ENCODE measurements at regions not wholly inside any gene's neighbourhood (a gene's known extent, or its start where the extent isn't known, plus 50 kb on each side); places are given as distances from the start of the nearest gene placed in this dataset.

DNA sequence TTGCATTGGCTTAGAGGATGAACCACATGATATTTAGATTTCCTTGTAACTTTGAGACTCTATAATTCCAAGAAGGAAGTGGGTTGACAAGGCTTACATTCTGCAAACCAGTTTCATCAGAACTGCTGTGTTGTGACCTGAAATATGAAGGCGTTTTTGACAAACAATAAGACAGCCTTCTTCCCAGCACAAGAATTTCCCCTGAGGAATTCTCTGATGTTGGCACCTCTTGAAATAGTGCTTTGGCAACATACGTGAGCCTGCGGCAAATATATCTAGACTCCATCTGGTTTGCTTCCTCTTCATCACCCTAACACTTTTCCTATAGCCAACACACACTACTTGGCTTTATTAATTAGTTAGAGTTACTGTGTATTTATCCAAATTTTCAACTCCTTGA, 585.5 kb upstream of the SOX9 start:
- POLR2A ChIA-PET (ENCODE audit: unreplicated experiment), result no interaction called here
- no peak overlapping the region for H3K4me2 ChIP-seq (ENCODE audit: low read length)

DNA sequence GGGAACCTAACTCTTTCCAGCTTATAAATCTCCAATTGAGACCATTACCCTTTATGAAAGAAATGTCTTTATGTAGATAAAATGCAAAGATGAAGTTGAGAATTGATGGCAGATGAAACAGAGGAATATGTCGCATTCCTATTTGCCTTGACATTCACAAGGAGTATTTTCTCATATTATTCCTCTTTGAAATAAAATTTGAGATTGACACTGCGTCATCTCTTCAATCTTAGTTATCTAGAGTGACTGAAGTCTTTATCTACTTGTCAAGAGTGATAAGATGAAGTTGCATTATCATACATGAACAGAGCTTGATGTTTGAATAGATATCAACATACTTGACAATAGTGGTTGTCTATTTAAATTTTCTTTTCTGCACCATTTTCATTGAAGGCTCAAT, 574.4 kb upstream of the SOX9 start:
- no peaks in the 10 kb centered on the region for H3K79me2 ChIP-seq (ENCODE audit: low read length)
- TF ChIP-seq EZH2phosphoT487 (IDR thresholded peaks at IDR 0.05; ENCODE audit: borderline replicate concordance, low read length), result no peak
- no peak for TF ChIP-seq EZH2 (IDR thresholded peaks at IDR 0.05; ENCODE audit: low read length, unreplicated experiment)
- TF ChIP-seq, protein P1, sequence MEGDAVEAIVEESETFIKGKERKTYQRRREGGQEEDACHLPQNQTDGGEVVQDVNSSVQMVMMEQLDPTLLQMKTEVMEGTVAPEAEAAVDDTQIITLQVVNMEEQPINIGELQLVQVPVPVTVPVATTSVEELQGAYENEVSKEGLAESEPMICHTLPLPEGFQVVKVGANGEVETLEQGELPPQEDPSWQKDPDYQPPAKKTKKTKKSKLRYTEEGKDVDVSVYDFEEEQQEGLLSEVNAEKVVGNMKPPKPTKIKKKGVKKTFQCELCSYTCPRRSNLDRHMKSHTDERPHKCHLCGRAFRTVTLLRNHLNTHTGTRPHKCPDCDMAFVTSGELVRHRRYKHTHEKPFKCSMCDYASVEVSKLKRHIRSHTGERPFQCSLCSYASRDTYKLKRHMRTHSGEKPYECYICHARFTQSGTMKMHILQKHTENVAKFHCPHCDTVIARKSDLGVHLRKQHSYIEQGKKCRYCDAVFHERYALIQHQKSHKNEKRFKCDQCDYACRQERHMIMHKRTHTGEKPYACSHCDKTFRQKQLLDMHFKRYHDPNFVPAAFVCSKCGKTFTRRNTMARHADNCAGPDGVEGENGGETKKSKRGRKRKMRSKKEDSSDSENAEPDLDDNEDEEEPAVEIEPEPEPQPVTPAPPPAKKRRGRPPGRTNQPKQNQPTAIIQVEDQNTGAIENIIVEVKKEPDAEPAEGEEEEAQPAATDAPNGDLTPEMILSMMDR (conservative IDR thresholded peaks at IDR 0.05; ENCODE audit: low read depth, low read length), result no peak
- H3K27me3 ChIP-seq (ENCODE audit: low read length), result no peaks in the 10 kb centered on the region
- intact Hi-C loops (cut with micrococcal nuclease), result no loop called here
- H3K27ac ChIP-seq (ENCODE audit: low read length), result no peak overlapping the region
- ChIA-PET CTCF (no interaction called here), POLR2A (ENCODE audit: unreplicated experiment) (no interaction called here)
- peaks cover 7% of the 10 kb centered on the region; the same call in 1 of the 2 replicates for H3K4me1 ChIP-seq (ENCODE audit: insufficient read depth, low read length)
- no peak overlapping the region for H3K4me2 ChIP-seq (ENCODE audit: low read length)
- DNase-seq, result no peak
- H3K9me2 ChIP-seq (replicated peaks; ENCODE audit: low read length), result no peaks in the 10 kb centered on the region
- no peak for ATAC-seq
- no peak overlapping the region for H3K9ac ChIP-seq (ENCODE audit: low read length)
- no peaks in the 10 kb centered on the region for H4K20me1 ChIP-seq (ENCODE audit: low read length)
- no peaks in the 10 kb centered on the region for H3K36me3 ChIP-seq (ENCODE audit: low read depth, low read length)
- H3K9me3 ChIP-seq (ENCODE audit: low read length), result no peaks in the 10 kb centered on the region
- no peak overlapping the region for H2AFZ ChIP-seq (ENCODE audit: low read length)
- no peak overlapping the region for H3K4me3 ChIP-seq (ENCODE audit: low read length)
- H3F3A ChIP-seq (ENCODE audit: low read length, unreplicated experiment), result no peaks in the 10 kb centered on the region
- BruUV-seq (replicated peaks), result no TSS peak

More for the DNA sequence above, 585.5 kb upstream of the SOX9 start:
- CTCF ChIA-PET, result no interaction called here
- intact Hi-C loops (cut with micrococcal nuclease), result no loop called here
- no peaks in the 10 kb centered on the region for H3K79me2 ChIP-seq (ENCODE audit: low read length)
- no peaks in the 10 kb centered on the region for H3K36me3 ChIP-seq (ENCODE audit: low read depth, low read length)
- TF ChIP-seq EZH2 (IDR thresholded peaks at IDR 0.05; ENCODE audit: low read length, unreplicated experiment) (no peak), EZH2phosphoT487 (IDR thresholded peaks at IDR 0.05; ENCODE audit: borderline replicate concordance, low read length) (no peak)
- TF ChIP-seq, protein P1 (conservative IDR thresholded peaks at IDR 0.05; ENCODE audit: low read depth, low read length), result no peak
- no peaks in the 10 kb centered on the region for H3K9me3 ChIP-seq (ENCODE audit: low read length)
- H2AFZ ChIP-seq (ENCODE audit: low read length), result no peak overlapping the region
- H3K9ac ChIP-seq (ENCODE audit: low read length), result no peak overlapping the region
- ATAC-seq, result no peak
- no peak overlapping the region for H3K27ac ChIP-seq (ENCODE audit: low read length)
- H3K9me2 ChIP-seq (replicated peaks; ENCODE audit: low read length), result no peaks in the 10 kb centered on the region
- DNase-seq, result no peak
- H3K4me1 ChIP-seq (ENCODE audit: insufficient read depth, low read length), result peaks cover 6% of the 10 kb centered on the region; the same call in 1 of the 2 replicates
- no peak overlapping the region for H3K4me3 ChIP-seq (ENCODE audit: low read length)
- H3F3A ChIP-seq (ENCODE audit: low read length, unreplicated experiment), result no peaks in the 10 kb centered on the region
- BruUV-seq (replicated peaks), result no TSS peak
- no peaks in the 10 kb centered on the region for H4K20me1 ChIP-seq (ENCODE audit: low read length)
- no peaks in the 10 kb centered on the region for H3K27me3 ChIP-seq (ENCODE audit: low read length)

DNA sequence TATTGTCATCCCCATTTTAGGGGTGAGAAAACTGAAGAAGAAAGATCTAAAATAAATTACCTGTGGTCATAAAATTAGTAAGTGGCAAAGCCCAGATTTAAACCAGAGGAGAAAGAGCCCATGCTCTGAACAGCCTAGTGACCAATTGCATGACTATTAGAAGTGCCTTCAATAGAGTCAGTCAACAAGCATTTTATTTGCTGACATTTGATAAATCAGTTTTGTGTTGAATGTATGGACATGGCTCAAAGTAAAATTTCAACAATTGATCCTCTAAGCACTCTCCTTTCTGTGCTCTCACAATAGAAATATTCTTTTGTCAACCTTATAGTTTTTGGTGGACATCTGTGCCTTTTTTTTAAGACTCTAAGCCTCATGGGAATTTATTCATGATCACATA, 572.9 kb upstream of the SOX9 start:
- BruUV-seq (replicated peaks), result no TSS peak
- CTCF ChIA-PET, result no interaction called here
- POLR2A ChIA-PET (ENCODE audit: unreplicated experiment), result no interaction called here

More for the DNA sequence above, 572.9 kb upstream of the SOX9 start:
- 0 out of 2 replicates have a peak overlapping the region, but pooled peaks have one; percentile 3 for H2AFZ ChIP-seq (ENCODE audit: low read length)
- ATAC-seq (no peak), DNase-seq (no peak)
- H3K9ac ChIP-seq (ENCODE audit: low read length), result no peak overlapping the region
- H4K20me1 ChIP-seq (ENCODE audit: low read length), result no peaks in the 10 kb centered on the region
- H3K36me3 ChIP-seq (ENCODE audit: low read depth, low read length), result no peaks in the 10 kb centered on the region
- H3K27ac ChIP-seq (ENCODE audit: low read length), result no peak overlapping the region
- no peaks in the 10 kb centered on the region for H3K27me3 ChIP-seq (ENCODE audit: low read length)
- H3K4me3 ChIP-seq (ENCODE audit: low read length), result no peak overlapping the region
- no peaks in the 10 kb centered on the region for H3K9me2 ChIP-seq (replicated peaks; ENCODE audit: low read length)
- no peak overlapping the region for H3K4me2 ChIP-seq (ENCODE audit: low read length)
- intact Hi-C loops (cut with micrococcal nuclease), result no loop called here
- no peaks in the 10 kb centered on the region for H3K9me3 ChIP-seq (ENCODE audit: low read length)
- TF ChIP-seq EZH2 (IDR thresholded peaks at IDR 0.05; ENCODE audit: low read length, unreplicated experiment), result no peak
- TF ChIP-seq, protein P1 (conservative IDR thresholded peaks at IDR 0.05; ENCODE audit: low read depth, low read length), result no peak
- TF ChIP-seq EZH2phosphoT487 (IDR thresholded peaks at IDR 0.05; ENCODE audit: borderline replicate concordance, low read length), result no peak
- no peaks in the 10 kb centered on the region for H3F3A ChIP-seq (ENCODE audit: low read length, unreplicated experiment)
- peaks cover 7% of the 10 kb centered on the region; the same call in 1 of the 2 replicates for H3K4me1 ChIP-seq (ENCODE audit: insufficient read depth, low read length)
- no peaks in the 10 kb centered on the region for H3K79me2 ChIP-seq (ENCODE audit: low read length)
